ENCODE measurements at regions not wholly inside any gene's neighbourhood (a gene's known extent, or its start where the extent isn't known, plus 50 kb on each side); places are given as distances from the start of the nearest gene placed in this dataset.

- no peak for TF ChIP-seq ATF2 (CRISPR knock-in tag; IDR thresholded peaks at IDR 0.05; ENCODE audit: borderline replicate concordance, low read depth)
- no peak for TF ChIP-seq ZNF281 (CRISPR knock-in tag; IDR thresholded peaks at IDR 0.05)
- TF ChIP-seq MYBL2 (CRISPR knock-in tag; IDR thresholded peaks at IDR 0.05): no peak
Observed at GRCh38 chr16:26497896-26498295, 568.8 kb upstream of the C16orf82 start (continued).

GRCh38 chr16:26500326-26500725, 566.4 kb upstream of the C16orf82 start:
- no peak overlapping the region for H3K4me3 Mint-ChIP-seq
- ChIA-PET POLR2A (no interaction called here), CTCF (interaction anchor here (0.6 kb wide), 1 partner anchor 610 kb away, joined by 6 read pairs; no protein-coding TSS in a partner anchor)
- no peak for TF ChIP-seq ETV6 (CRISPR knock-in tag; IDR thresholded peaks at IDR 0.05)
- no peak for TF ChIP-seq IRF2 (CRISPR knock-in tag; IDR thresholded peaks at IDR 0.05; ENCODE audit: borderline replicate concordance, low read depth)
- H3K36me3 Mint-ChIP-seq: no peaks in the 10 kb centered on the region
- peaks cover 4% of the 10 kb centered on the region for H3K9me3 Mint-ChIP-seq
- ATAC-seq (no peak), DNase-seq (ENCODE audit: low spot score) (no peak)
- no peaks in the 10 kb centered on the region for H3K27me3 Mint-ChIP-seq (ENCODE audit: low read depth)
- H3K4me1 Mint-ChIP-seq: no peaks in the 10 kb centered on the region
- no peak overlapping the region for H3K27ac Mint-ChIP-seq

- Mint-ChIP-seq H3K9me3 (peaks cover 4% of the 10 kb centered on the region), H3K4me3 (no peak overlapping the region), H3K4me1 (peaks cover 5% of the 10 kb centered on the region; the same call in 1 of the 2 replicates), H3K27me3 (ENCODE audit: low read depth) (0 out of 2 replicates have a peak, but pooled peaks cover 2% of the 10 kb centered on the region), H3K36me3 (no peaks in the 10 kb centered on the region), H3K27ac (no peak overlapping the region)
- ATAC-seq: no peak
- no peak for DNase-seq (ENCODE audit: low spot score)
- ChIA-PET POLR2A (no interaction called here), CTCF (interaction anchor here (1.0 to 2.4 kb wide), 4 partner anchors 64 to 605 kb away, joined by 3 to 9 read pairs (median 4); no protein-coding TSS in a partner anchor)
- TF ChIP-seq ZSCAN18 (CRISPR knock-in tag; IDR thresholded peaks at IDR 0.05): no peak
- no peak for TF ChIP-seq PRDM15 (CRISPR knock-in tag; IDR thresholded peaks at IDR 0.05)
- TF ChIP-seq NFE2L1 (CRISPR knock-in tag; IDR thresholded peaks at IDR 0.05): no peak
- TF ChIP-seq CBFB (CRISPR knock-in tag; IDR thresholded peaks at IDR 0.05; ENCODE audit: low read depth): no peak
- no peak for TF ChIP-seq ZBTB43 (CRISPR knock-in tag; IDR thresholded peaks at IDR 0.05)
- no peak for TF ChIP-seq AFF4 (CRISPR knock-in tag; IDR thresholded peaks at IDR 0.05; ENCODE audit: borderline replicate concordance)
- TF ChIP-seq SP1 (CRISPR knock-in tag; conservative IDR thresholded peaks at IDR 0.05): no peak
- no peak for TF ChIP-seq ATF1 (CRISPR knock-in tag; IDR thresholded peaks at IDR 0.05)
- TF ChIP-seq E2F5 (CRISPR knock-in tag; IDR thresholded peaks at IDR 0.05): no peak
- no peak for TF ChIP-seq CTCF (IDR thresholded peaks at IDR 0.05)
Observed at GRCh38 chr16:26505496-26505895, 561.2 kb upstream of the C16orf82 start.
